MM.1S (cell line): ENCODE measurements at regions not wholly inside any gene's neighbourhood (a gene's known extent, or its start where the extent isn't known, plus 50 kb on each side); places are given as distances from the start of the nearest gene placed in this dataset.

Source experiments
- DNase-seq: peaks from one replicate; pipeline ENCODE4 v3.0.0-alpha.2; 2015
- H2AFZ ChIP-seq: fragments of 300-600 bp; sonication (generic); 2 replicates; pipeline ENCODE4 v1.6.0; 2016; ENCODE audit warnings: antibody characterized with exemption, low read length
- H3F3A ChIP-seq: fragments of 300-600 bp; sonication (generic); 2 replicates; pipeline ENCODE4 v1.6.1; 2016; ENCODE audit warnings: mild to moderate bottlenecking, antibody characterized with exemption, low read length, moderate library complexity, mixed read lengths; ENCODE audit not compliant: insufficient read depth
- H3K27ac ChIP-seq: fragments of 300-600 bp; sonication (generic); 2 replicates; pipeline ENCODE4 v1.5.1; 2016; ENCODE audit warnings: mild to moderate bottlenecking, low read length
- H3K27me3 ChIP-seq: fragments of 300-600 bp; sonication (generic); replicated peaks from 2 replicates; pipeline ENCODE4 v1.6.0; 2016; ENCODE audit warnings: low read length; ENCODE audit not compliant: insufficient read depth
- H3K36me3 ChIP-seq: fragments of 300-600 bp; sonication (generic); replicated peaks from 2 replicates; pipeline ENCODE4 v1.6.1; 2016; ENCODE audit warnings: mild to moderate bottlenecking, low read length, mixed read lengths; ENCODE audit not compliant: insufficient read depth
- H3K4me1 ChIP-seq: fragments of 300-600 bp; sonication (generic); 2 replicates; pipeline ENCODE4 v1.6.1; 2016; ENCODE audit warnings: low read length, mixed read lengths
- H3K4me2 ChIP-seq: fragments of 300-600 bp; sonication (generic); 2 replicates; pipeline ENCODE4 v1.6.0; 2016; ENCODE audit warnings: low read depth, low read length
- H3K4me3 ChIP-seq: fragments of 300-600 bp; sonication (generic); 2 replicates; pipeline ENCODE4 v1.5.1; 2016; ENCODE audit warnings: low read length, mixed read lengths
- H3K79me2 ChIP-seq: fragments of 300-600 bp; sonication (generic); 2 replicates; pipeline ENCODE4 v1.6.1; 2016; ENCODE audit warnings: mixed run types, low read length, mixed read lengths
- H3K9ac ChIP-seq: fragments of 300-600 bp; sonication (generic); 2 replicates; pipeline ENCODE4 v1.6.1; 2016; ENCODE audit warnings: low read length, mixed read lengths
- H3K9me2 ChIP-seq: fragments of 300-600 bp; sonication (generic); replicated peaks from 2 replicates; pipeline ENCODE4 v1.6.1; 2016; ENCODE audit warnings: mild to moderate bottlenecking, low read length, mixed read lengths; ENCODE audit not compliant: insufficient read depth
- H3K9me3 ChIP-seq: fragments of 300-600 bp; sonication (generic); replicated peaks from 2 replicates; pipeline ENCODE4 v1.6.1; 2016; ENCODE audit warnings: mild to moderate bottlenecking, low read length, mixed read lengths; ENCODE audit not compliant: insufficient read depth
- H4K20me1 ChIP-seq: fragments of 300-600 bp; sonication (generic); 2 replicates; pipeline ENCODE4 v1.6.1; 2016; ENCODE audit warnings: mild to moderate bottlenecking, low read length, moderate library complexity, mixed read lengths; ENCODE audit not compliant: insufficient read depth
- CTCF ChIP-seq: fragments of 300-600 bp; sonication (generic); IDR thresholded peaks from 2 replicates; pipeline ENCODE4 v1.5.1; 2016; ENCODE audit warnings: antibody characterized with exemption, low read length, mixed read lengths
- EZH2 ChIP-seq: fragments of 300-600 bp; sonication (generic); optimal IDR thresholded peaks from 2 replicates; pipeline ENCODE3; 2017; ENCODE audit warnings: low read depth, mild to moderate bottlenecking, antibody characterized with exemption, low read length, mixed read lengths
- EZH2phosphoT487 ChIP-seq: fragments of 300-600 bp; sonication (generic); IDR thresholded peaks from 2 replicates; pipeline ENCODE4 v1.6.1; 2018; ENCODE audit warnings: antibody characterized with exemption, low read length

- H3K27me3 ChIP-seq = no peaks in the 10 kb centered on the region
- H3K79me2 ChIP-seq = no peaks in the 10 kb centered on the region
- TF ChIP-seq EZH2 (no peak), CTCF (no peak), EZH2phosphoT487 (no peak)
- H3K36me3 ChIP-seq = no peaks in the 10 kb centered on the region
- H3K9ac ChIP-seq = no peak overlapping the region
- H3K4me3 ChIP-seq = no peak overlapping the region
- H3K4me2 ChIP-seq = no peak overlapping the region
- H3F3A ChIP-seq = peaks cover 24% of the 10 kb centered on the region
- H3K9me3 ChIP-seq = no peaks in the 10 kb centered on the region
- no peaks in the 10 kb centered on the region for H4K20me1 ChIP-seq
- H3K4me1 ChIP-seq = peaks cover 29% of the 10 kb centered on the region
- H2AFZ ChIP-seq = no peak overlapping the region
- DNase-seq = no peak
- no peaks in the 10 kb centered on the region for H3K9me2 ChIP-seq
- no peak overlapping the region for H3K27ac ChIP-seq
Measured at GRCh38 chr4:175051974-175052373, 133.8 kb downstream of the ADAM29 start.

- Histone ChIP-seq H3K4me2 (no peak overlapping the region), H4K20me1 (no peaks in the 10 kb centered on the region), H3F3A (no peaks in the 10 kb centered on the region), H3K4me3 (no peak overlapping the region), H3K79me2 (no peaks in the 10 kb centered on the region), H3K9ac (no peak overlapping the region), H3K9me2 (no peaks in the 10 kb centered on the region), H3K9me3 (no peaks in the 10 kb centered on the region), H2AFZ (no peak overlapping the region), H3K36me3 (no peaks in the 10 kb centered on the region), H3K4me1 (peaks cover 5% of the 10 kb centered on the region), H3K27me3 (no peaks in the 10 kb centered on the region), H3K27ac (no peak overlapping the region)
- TF ChIP-seq EZH2 (no peak), CTCF (no peak), EZH2phosphoT487 (no peak)
- DNase-seq = no peak
Measured at GRCh38 chr4:175054980-175055379, 136.8 kb downstream of the ADAM29 start.

- Histone ChIP-seq H3K4me3 (no peak overlapping the region), H3K9ac (no peak overlapping the region), H3K9me3 (no peaks in the 10 kb centered on the region), H3K4me2 (no peak overlapping the region), H3F3A (no peaks in the 10 kb centered on the region), H3K9me2 (no peaks in the 10 kb centered on the region), H3K36me3 (no peaks in the 10 kb centered on the region), H2AFZ (no peak overlapping the region), H4K20me1 (no peaks in the 10 kb centered on the region), H3K4me1 (no peaks in the 10 kb centered on the region; the same call in 1 of the 2 replicates), H3K27me3 (no peaks in the 10 kb centered on the region), H3K79me2 (no peaks in the 10 kb centered on the region), H3K27ac (no peak overlapping the region)
- TF ChIP-seq EZH2 (no peak), EZH2phosphoT487 (no peak), CTCF (no peak)
- no peak for DNase-seq
Measured at GRCh38 chr4:175062183-175062592, 144.0 kb downstream of the ADAM29 start.
